WTC11 (cell line): ENCODE measurements at regions not wholly inside any gene's neighbourhood (a gene's known extent, or its start where the extent isn't known, plus 50 kb on each side); places are given as distances from the start of the nearest gene placed in this dataset.
A peak's percentile ranks its signal among the peaks of the same experiment; 100 is the strongest.

Experiments used
- ATAC-seq: fragments of 200-7000 bp; cut with Tn5 transposase; 2 replicates; pipeline ENCODE4 v1.10.0; 2021; ENCODE audit warnings: mild to moderate bottlenecking, moderate library complexity
- CTCF ChIA-PET: fragments of 300-600 bp; sonication (Branson Sonifier 250); formaldehyde crosslinking; loops from one replicate; lab custom pipeline; 2021; ENCODE audit warnings: antibody characterized with exemption; lab: Charles Lee
- POLR2A ChIA-PET: fragments of 350-600 bp; sonication (Branson Sonifier 250); formaldehyde crosslinking; loops from one replicate; lab custom pipeline; 2021; ENCODE audit warnings: antibody characterized with exemption; lab: Charles Lee
- DNase-seq: peaks from one replicate; pipeline ENCODE4 v3.0.0; 2021; ENCODE audit warnings: low spot score
- H3K27ac Mint-ChIP-seq: 2 replicates; pipeline ENCODE4 v1.8.0; 2021; ENCODE audit warnings: mixed read lengths
- H3K27me3 Mint-ChIP-seq: 2 replicates; pipeline ENCODE4 v1.8.0; 2021; ENCODE audit warnings: low read depth, mild to moderate bottlenecking, moderate library complexity, mixed read lengths
- H3K36me3 Mint-ChIP-seq: 2 replicates; pipeline ENCODE4 v1.8.0; 2021; ENCODE audit warnings: mixed read lengths
- H3K4me1 Mint-ChIP-seq: 2 replicates; pipeline ENCODE4 v1.8.0; 2022; ENCODE audit warnings: mixed read lengths
- H3K4me3 Mint-ChIP-seq: 2 replicates; pipeline ENCODE4 v1.8.0; 2021; ENCODE audit warnings: mild to moderate bottlenecking, moderate library complexity, mixed read lengths
- H3K9me3 Mint-ChIP-seq: 2 replicates; pipeline ENCODE4 v1.8.0; 2021; ENCODE audit warnings: mixed read lengths
- ATF2 ChIP-seq: sonication (generic); formaldehyde crosslinking; IDR thresholded peaks from 2 replicates; pipeline ENCODE4 v1.8.1; 2022; ENCODE audit warnings: low read depth, missing genetic modification reagents, borderline replicate concordance
- ATF3 ChIP-seq: sonication (generic); formaldehyde crosslinking; conservative IDR thresholded peaks from 2 replicates; pipeline ENCODE4 v1.8.1; 2022; ENCODE audit warnings: mild to moderate bottlenecking, missing genetic modification reagents
- CDX4 ChIP-seq: fragments of 250-450 bp; sonication (Bioruptor Pico); IDR thresholded peaks from 2 replicates; pipeline ENCODE4 v1.9.0; 2021; ENCODE audit warnings: moderate library complexity, mild to moderate bottlenecking, inconsistent platforms, borderline replicate concordance
- ELF4 ChIP-seq: sonication (generic); formaldehyde crosslinking; IDR thresholded peaks from 2 replicates; pipeline ENCODE4 v1.8.1; 2022; ENCODE audit warnings: low read depth, mild to moderate bottlenecking, moderate library complexity, missing genetic modification reagents
- GTF2I ChIP-seq: fragments of 250-450 bp; sonication (Bioruptor Pico); conservative IDR thresholded peaks from 2 replicates; pipeline ENCODE4 v1.4.0; 2021; ENCODE audit warnings: mild to moderate bottlenecking
- HMGA2 ChIP-seq: fragments of 250-450 bp; sonication (Bioruptor Pico); IDR thresholded peaks from 2 replicates; pipeline ENCODE4 v1.4.0; 2021; ENCODE audit warnings: mild to moderate bottlenecking, moderate library complexity
- IRF2 ChIP-seq: sonication (generic); formaldehyde crosslinking; IDR thresholded peaks from 2 replicates; pipeline ENCODE4 v1.8.0; 2022; ENCODE audit warnings: low read depth, missing genetic modification reagents, borderline replicate concordance
- JAZF1 ChIP-seq: fragments of 250-450 bp; sonication (Bioruptor Pico); IDR thresholded peaks from 2 replicates; pipeline ENCODE4 v1.9.0; 2021; ENCODE audit warnings: moderate library complexity, mild to moderate bottlenecking, inconsistent platforms
- NFE2L1 ChIP-seq: sonication (generic); formaldehyde crosslinking; IDR thresholded peaks from 2 replicates; pipeline ENCODE4 v1.8.1; 2023; ENCODE audit warnings: missing genetic modification reagents
- NR2C2 ChIP-seq: sonication (generic); formaldehyde crosslinking; IDR thresholded peaks from 2 replicates; pipeline ENCODE4 v1.8.0; 2022; ENCODE audit warnings: mild to moderate bottlenecking, missing genetic modification reagents
- TCF7 ChIP-seq: sonication (generic); formaldehyde crosslinking; IDR thresholded peaks from 2 replicates; pipeline ENCODE4 v1.8.0; 2022; ENCODE audit warnings: mild to moderate bottlenecking, low read depth, missing genetic modification reagents, moderate library complexity
- USF2 ChIP-seq: sonication (generic); formaldehyde crosslinking; IDR thresholded peaks from 2 replicates; pipeline ENCODE4 v1.8.1; 2023; ENCODE audit warnings: mild to moderate bottlenecking, missing genetic modification reagents, moderate library complexity
- ZBTB21 ChIP-seq: sonication (generic); formaldehyde crosslinking; IDR thresholded peaks from 2 replicates; pipeline ENCODE4 v1.8.1; 2023; ENCODE audit warnings: mild to moderate bottlenecking, missing genetic modification reagents, borderline replicate concordance
- ZBTB43 ChIP-seq: sonication (generic); formaldehyde crosslinking; IDR thresholded peaks from 2 replicates; pipeline ENCODE4 v1.8.1; 2023; ENCODE audit warnings: mild to moderate bottlenecking, missing genetic modification reagents
- ZNF121 ChIP-seq: sonication (generic); formaldehyde crosslinking; IDR thresholded peaks from 2 replicates; pipeline ENCODE4 v1.8.0; 2023; ENCODE audit warnings: missing genetic modification reagents
- ZNF219 ChIP-seq: sonication (generic); formaldehyde crosslinking; IDR thresholded peaks from 2 replicates; pipeline ENCODE4 v1.8.0; 2023; ENCODE audit warnings: missing genetic modification reagents, mild to moderate bottlenecking, borderline replicate concordance
- TF ChIP-seq, protein P1 (sequence below): sonication (generic); formaldehyde crosslinking; IDR thresholded peaks from 2 replicates; pipeline ENCODE4 v1.8.0; 2022; ENCODE audit warnings: mild to moderate bottlenecking, missing genetic modification reagents
- TF ChIP-seq, protein P2 (sequence below): sonication (generic); formaldehyde crosslinking; conservative IDR thresholded peaks from 2 replicates; pipeline ENCODE4 v1.8.1; 2023; ENCODE audit warnings: mild to moderate bottlenecking, low read depth, missing genetic modification reagents, moderate library complexity
- TF ChIP-seq, protein P3 (sequence below): fragments of 250-450 bp; sonication (Bioruptor Pico); conservative IDR thresholded peaks from 2 replicates; pipeline ENCODE4 v1.9.0; 2021; ENCODE audit warnings: mild to moderate bottlenecking

DNA sequence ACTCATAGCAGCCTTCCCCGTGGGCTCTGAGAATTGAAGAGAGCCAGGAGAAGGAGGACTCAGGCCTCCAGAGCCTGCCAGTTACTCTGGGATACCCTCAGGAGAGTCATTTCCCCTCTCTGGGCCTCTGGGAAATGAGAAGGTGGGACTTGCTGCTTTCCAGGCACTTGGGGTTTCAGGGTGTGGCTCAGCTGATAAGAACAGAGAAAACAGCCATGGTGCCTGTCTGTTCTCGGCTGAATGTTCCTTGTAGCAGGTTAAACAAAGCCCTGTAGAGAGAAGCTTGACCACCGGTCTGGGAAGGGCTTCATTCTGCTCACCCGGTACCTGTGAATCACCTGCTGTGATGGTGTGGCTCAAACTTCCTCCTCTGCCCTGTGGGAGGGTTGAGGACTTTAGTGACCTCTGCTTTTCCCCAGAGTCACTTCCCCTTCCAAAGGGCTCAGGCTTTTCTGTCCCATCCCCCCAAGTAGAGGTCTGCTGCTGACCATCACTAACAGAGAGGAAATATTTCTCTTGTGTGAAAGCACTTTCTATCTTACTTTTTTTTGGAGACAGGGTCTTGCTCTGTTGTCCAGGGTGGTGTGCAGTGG is 212.4 kb upstream of the GALNT17 start:
- ATAC-seq, result peak; percentile 21; the same call in 1 of the 2 replicates

GRCh38 chr7:70920876-70921275 is 211.1 kb upstream of the GALNT17 start:
- no peak for ATAC-seq
- H3K27me3 Mint-ChIP-seq, result no peaks in the 10 kb centered on the region; the same call in 1 of the 2 replicates
- POLR2A ChIA-PET, result no interaction called here
- 0 out of 2 replicates have a peak, but pooled peaks cover 3% of the 10 kb centered on the region for H3K9me3 Mint-ChIP-seq
- no peak for DNase-seq
- TF ChIP-seq USF2 (CRISPR knock-in tag) (no peak), HMGA2 (CRISPR knock-in tag) (no peak), NFE2L1 (CRISPR knock-in tag) (no peak), ZNF219 (CRISPR knock-in tag) (no peak), CDX4 (no peak), TCF7 (CRISPR knock-in tag) (no peak), NR2C2 (CRISPR knock-in tag) (no peak)
- TF ChIP-seq, protein P1, sequence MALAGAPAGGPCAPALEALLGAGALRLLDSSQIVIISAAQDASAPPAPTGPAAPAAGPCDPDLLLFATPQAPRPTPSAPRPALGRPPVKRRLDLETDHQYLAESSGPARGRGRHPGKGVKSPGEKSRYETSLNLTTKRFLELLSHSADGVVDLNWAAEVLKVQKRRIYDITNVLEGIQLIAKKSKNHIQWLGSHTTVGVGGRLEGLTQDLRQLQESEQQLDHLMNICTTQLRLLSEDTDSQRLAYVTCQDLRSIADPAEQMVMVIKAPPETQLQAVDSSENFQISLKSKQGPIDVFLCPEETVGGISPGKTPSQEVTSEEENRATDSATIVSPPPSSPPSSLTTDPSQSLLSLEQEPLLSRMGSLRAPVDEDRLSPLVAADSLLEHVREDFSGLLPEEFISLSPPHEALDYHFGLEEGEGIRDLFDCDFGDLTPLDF (CRISPR knock-in tag), result no peak
- TF ChIP-seq, all 79 proteins: peak for 0
- Mint-ChIP-seq H3K4me3 (no peak overlapping the region), H3K4me1 (peaks cover 41% of the 10 kb centered on the region), H3K27ac (no peak overlapping the region), H3K36me3 (no peaks in the 10 kb centered on the region)
- CTCF ChIA-PET, result no interaction called here

More for the DNA sequence above, 212.4 kb upstream of the GALNT17 start:
- Mint-ChIP-seq H3K4me1 (peaks cover 34% of the 10 kb centered on the region), H3K4me3 (no peak overlapping the region), H3K27ac (no peak overlapping the region), H3K27me3 (no peaks in the 10 kb centered on the region; the same call in 1 of the 2 replicates), H3K9me3 (no peaks in the 10 kb centered on the region), H3K36me3 (no peaks in the 10 kb centered on the region)
- POLR2A ChIA-PET, result no interaction called here
- TF ChIP-seq ZBTB21 (CRISPR knock-in tag) (no peak), IRF2 (CRISPR knock-in tag) (no peak), ZBTB43 (no peak), ZNF121 (CRISPR knock-in tag) (0 out of 2 replicates have a peak, but pooled peaks have one; percentile 55), TCF7 (CRISPR knock-in tag) (no peak)
- TF ChIP-seq, protein P2, sequence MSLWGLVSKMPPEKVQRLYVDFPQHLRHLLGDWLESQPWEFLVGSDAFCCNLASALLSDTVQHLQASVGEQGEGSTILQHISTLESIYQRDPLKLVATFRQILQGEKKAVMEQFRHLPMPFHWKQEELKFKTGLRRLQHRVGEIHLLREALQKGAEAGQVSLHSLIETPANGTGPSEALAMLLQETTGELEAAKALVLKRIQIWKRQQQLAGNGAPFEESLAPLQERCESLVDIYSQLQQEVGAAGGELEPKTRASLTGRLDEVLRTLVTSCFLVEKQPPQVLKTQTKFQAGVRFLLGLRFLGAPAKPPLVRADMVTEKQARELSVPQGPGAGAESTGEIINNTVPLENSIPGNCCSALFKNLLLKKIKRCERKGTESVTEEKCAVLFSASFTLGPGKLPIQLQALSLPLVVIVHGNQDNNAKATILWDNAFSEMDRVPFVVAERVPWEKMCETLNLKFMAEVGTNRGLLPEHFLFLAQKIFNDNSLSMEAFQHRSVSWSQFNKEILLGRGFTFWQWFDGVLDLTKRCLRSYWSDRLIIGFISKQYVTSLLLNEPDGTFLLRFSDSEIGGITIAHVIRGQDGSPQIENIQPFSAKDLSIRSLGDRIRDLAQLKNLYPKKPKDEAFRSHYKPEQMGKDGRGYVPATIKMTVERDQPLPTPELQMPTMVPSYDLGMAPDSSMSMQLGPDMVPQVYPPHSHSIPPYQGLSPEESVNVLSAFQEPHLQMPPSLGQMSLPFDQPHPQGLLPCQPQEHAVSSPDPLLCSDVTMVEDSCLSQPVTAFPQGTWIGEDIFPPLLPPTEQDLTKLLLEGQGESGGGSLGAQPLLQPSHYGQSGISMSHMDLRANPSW (CRISPR knock-in tag), result no peak
- CTCF ChIA-PET, result interaction anchor here (0.6 kb wide), 1 partner anchor 32 kb away, joined by 4 read pairs; no protein-coding TSS in a partner anchor
- DNase-seq, result no peak

DNA sequence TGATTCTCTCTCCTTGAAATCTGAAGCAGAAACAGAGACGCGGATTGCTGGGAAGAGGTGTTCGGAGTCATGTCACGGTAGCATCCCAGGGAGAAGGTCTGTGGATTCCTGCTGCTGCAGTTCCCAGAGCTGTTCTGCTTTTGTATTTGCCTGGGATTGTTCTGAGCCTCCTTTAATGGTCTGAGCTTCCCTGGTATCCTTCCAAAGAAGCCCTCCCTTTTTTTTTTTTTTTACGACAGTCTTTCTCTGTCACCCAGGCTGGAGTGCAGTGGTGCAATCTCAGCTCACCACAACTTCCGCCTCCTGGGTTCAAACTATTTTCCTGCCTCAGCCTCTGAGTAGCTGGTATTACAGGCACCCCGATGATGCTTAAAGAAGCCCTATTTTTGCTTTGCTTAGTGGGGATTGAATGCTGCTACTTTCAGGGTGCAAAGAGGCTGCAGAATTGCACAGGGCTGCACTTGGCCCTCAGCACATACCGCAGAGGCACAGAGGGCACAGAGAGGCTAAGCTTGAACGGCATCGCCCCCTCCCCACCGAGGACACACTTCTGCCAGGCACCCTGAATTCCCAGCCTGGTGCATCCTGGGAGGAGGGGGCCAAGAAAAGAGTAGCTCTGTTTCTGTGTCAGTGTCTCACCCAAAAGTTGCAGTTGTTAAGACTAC is 208.6 kb upstream of the GALNT17 start:
- DNase-seq, result no peak
- CTCF ChIA-PET, result interaction anchor here (0.6 to 1.3 kb wide), 4 partner anchors 24 to 810 kb away, joined by 3 read pairs; no protein-coding TSS in a partner anchor
- H3K27me3 Mint-ChIP-seq, result no peaks in the 10 kb centered on the region; the same call in 1 of the 2 replicates
- ATAC-seq, result peak; percentile 25; the same call in 1 of the 2 replicates
- 0 out of 2 replicates have a peak, but pooled peaks cover 3% of the 10 kb centered on the region for H3K9me3 Mint-ChIP-seq
- peaks cover 41% of the 10 kb centered on the region for H3K4me1 Mint-ChIP-seq
- POLR2A ChIA-PET, result interaction anchor here (0.6 kb wide), 1 partner anchor 307 kb away, joined by 3 read pairs; no protein-coding TSS in a partner anchor
- H3K4me3 Mint-ChIP-seq, result no peak overlapping the region
- no peaks in the 10 kb centered on the region for H3K36me3 Mint-ChIP-seq
- H3K27ac Mint-ChIP-seq, result no peak overlapping the region
- TF ChIP-seq, protein P3, sequence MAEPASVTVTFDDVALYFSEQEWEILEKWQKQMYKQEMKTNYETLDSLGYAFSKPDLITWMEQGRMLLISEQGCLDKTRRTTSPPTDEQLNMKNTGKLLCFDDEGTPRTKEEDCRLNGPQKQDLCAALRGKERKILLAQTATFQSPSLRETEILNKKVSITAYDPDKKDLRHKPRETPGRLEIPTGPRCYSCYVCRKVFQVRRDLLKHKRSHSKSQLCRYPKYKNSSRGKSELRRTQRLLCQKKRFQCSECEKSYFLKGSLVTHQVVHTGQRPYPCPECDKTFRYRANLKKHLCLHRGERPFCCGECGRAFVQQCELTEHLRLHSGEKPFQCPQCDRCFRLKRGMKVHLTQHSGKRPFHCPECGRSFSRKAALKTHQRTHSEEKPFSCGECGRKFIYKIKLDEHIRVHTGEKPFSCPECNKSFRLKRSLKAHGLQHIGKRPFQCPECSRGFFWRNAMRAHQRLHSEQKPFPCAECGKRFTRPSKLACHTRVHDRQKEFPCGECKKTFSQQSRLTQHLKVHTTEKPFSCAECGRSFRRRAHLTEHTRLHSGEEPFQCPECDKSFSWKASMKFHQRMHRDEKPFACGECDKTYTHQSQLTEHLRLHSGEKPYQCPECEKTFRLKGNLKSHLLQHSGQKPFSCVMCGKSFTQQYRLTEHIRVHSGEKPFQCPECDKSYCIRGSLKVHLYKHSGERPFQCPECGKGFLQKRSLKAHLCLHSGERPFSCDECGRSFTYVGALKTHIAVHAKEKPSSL, result no peak
- TF ChIP-seq ELF4, result no peak
- no peak for TF ChIP-seq GTF2I
- no peak for TF ChIP-seq ATF3 (CRISPR knock-in tag)
- TF ChIP-seq NR2C2 (CRISPR knock-in tag), result no peak
- no peak for TF ChIP-seq JAZF1 (CRISPR knock-in tag)
- TF ChIP-seq ATF2 (CRISPR knock-in tag), result no peak
